GM10248 (cell line): ENCODE measurements at regions not wholly inside any gene's neighbourhood (a gene's known extent, or its start where the extent isn't known, plus 50 kb on each side); places are given as distances from the start of the nearest gene placed in this dataset.

Source experiments
- CTCF ChIA-PET: fragments of 300-600 bp; sonication (Branson Sonifier 250); formaldehyde crosslinking; extraction: SDS; loops from one replicate; lab custom pipeline; 2021; ENCODE audit warnings: antibody characterized with exemption; lab: Yijun Ruan, JAX
- POLR2A ChIA-PET: fragments of 350-650 bp; sonication (Branson Sonifier 250); formaldehyde crosslinking; extraction: SDS; loops from one replicate; lab custom pipeline; 2020; ENCODE audit warnings: antibody characterized with exemption; lab: Yijun Ruan, JAX
- DNase-seq: peaks from one replicate; pipeline ENCODE4 v3.0.0; 2012; ENCODE audit errors: extremely low spot score
- CTCF ChIP-seq: IDR thresholded peaks from 2 replicates; pipeline ENCODE4 v1.5.1; 2012; ENCODE audit warnings: mild to moderate bottlenecking, low read depth; ENCODE audit errors: extremely low read depth, missing control alignments, control extremely low read depth

GRCh38 chr18:55647331-55647730, 59.3 kb upstream of the TCF4 start:
- ChIA-PET POLR2A (no interaction called here), CTCF (no interaction called here)
- TF ChIP-seq CTCF, result no peak

GRCh38 chr18:55642191-55642590, 54.2 kb upstream of the TCF4 start:
- CTCF ChIA-PET, result interaction anchor here (1.7 kb wide), 1 partner anchor 20 kb away, joined by 3 read pairs; no protein-coding TSS in a partner anchor
- POLR2A ChIA-PET, result no interaction called here
- no peak for TF ChIP-seq CTCF
- no peak for DNase-seq

More at GRCh38 chr18:55647331-55647730, 59.3 kb upstream of the TCF4 start:
- DNase-seq, result no peak

- no peak for DNase-seq
- ChIA-PET CTCF (interaction anchor here (1.7 kb wide), 1 partner anchor 21 kb away, joined by 3 read pairs; no protein-coding TSS in a partner anchor), POLR2A (no interaction called here)
- no peak for TF ChIP-seq CTCF
These were observed 53.5 kb upstream of the TCF4 start for GRCh38 chr18:55641486-55641885.
